HG03354 (cell line): ENCODE measurements at regions not wholly inside any gene's neighbourhood (a gene's known extent, or its start where the extent isn't known, plus 50 kb on each side); places are given as distances from the start of the nearest gene placed in this dataset.

ENCODE experiments used
- ATAC-seq: cut with Tn5 transposase; IDR thresholded peaks from one replicate; pipeline ENCODE4 v1.9.1; 2021; ENCODE audit warnings: mild to moderate bottlenecking; ENCODE audit not compliant: unreplicated experiment, poor library complexity, severe bottlenecking

DNA sequence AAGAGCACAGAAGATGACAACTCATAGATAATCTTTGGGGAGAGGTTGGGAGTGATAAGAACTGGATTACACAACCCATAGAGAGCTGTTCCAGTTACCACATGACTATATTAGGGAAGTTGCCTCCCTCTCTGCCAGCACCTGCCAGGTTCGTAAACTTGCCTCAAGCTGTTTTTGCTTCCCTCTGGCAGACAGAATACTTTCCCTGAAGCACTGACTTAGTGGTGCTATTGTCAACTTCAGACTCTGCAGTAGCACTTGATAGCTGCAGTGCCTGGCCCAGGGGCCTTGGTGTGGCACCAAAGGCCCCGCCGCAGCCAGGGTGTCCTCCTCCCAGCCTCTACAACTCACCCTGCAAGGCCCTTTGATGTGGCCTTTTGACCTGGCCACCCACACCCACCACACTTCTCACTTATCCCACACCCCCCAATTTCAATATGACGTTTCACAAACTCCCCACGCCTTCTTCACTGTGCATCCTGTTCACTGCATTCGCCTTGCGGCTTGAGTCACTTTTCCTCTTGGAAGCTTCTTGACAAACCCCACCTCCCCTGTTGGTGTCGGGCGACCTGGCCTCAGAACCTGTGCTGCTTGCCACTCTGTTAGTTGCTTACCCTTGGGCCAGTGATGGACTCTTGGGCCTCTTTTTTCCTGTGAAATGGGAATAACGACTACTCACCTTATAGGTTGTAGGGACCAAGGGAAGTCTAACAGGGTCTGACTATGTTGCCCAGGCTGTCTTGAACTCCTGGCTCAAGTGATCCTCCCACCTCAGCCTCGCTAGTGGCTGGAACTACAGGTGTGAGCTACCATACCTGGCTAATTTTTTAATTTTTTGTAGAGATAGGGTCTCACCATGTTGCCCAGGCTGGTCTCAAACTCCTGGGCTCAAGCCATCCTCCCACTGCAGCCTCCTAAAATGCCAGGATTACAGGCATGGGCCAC, 50.2 kb upstream of the PODXL start:
- no peak for ATAC-seq
